OCI-LY7 (cell line): ENCODE measurements at regions not wholly inside any gene's neighbourhood (a gene's known extent, or its start where the extent isn't known, plus 50 kb on each side); places are given as distances from the start of the nearest gene placed in this dataset.
"Not testable (repeated sequence)": the region's sequence is repeated elsewhere in the genome, so short reads cannot be mapped to it uniquely, and the experiment has no call there.

Source experiments
- BruUV-seq: library from RNA; stranded (reverse); fragments of 400-500 nt; replicated peaks from 2 replicates; lab custom pipeline; 2021; lab: Mats Ljungman, UMichigan
- CTCF ChIA-PET: fragments of 300-600 bp; sonication (Branson Sonifier 250); formaldehyde crosslinking; loops from one replicate; lab custom pipeline; 2022; ENCODE audit warnings: antibody characterized with exemption; ENCODE audit not compliant: unreplicated experiment; lab: Charles Lee
- POLR2A ChIA-PET: fragments of 300-600 bp; sonication (Branson Sonifier 250); formaldehyde crosslinking; loops from one replicate; lab custom pipeline; 2022; ENCODE audit warnings: antibody characterized with exemption; lab: Charles Lee
- DNase-seq: peaks from one replicate; pipeline ENCODE4 v3.0.0-alpha.2; 2015; ENCODE audit warnings: low spot score
- H2AFZ ChIP-seq: fragments of 200-600 bp; sonication (generic), shearing (Covaris generic); 2 replicates; pipeline ENCODE4 v1.6.1; 2014; ENCODE audit warnings: mild to moderate bottlenecking, antibody characterized with exemption, low read length, moderate library complexity
- H3K27ac ChIP-seq: fragments of 200-600 bp; sonication (generic); 2 replicates; pipeline ENCODE4 v1.5.1; 2014; ENCODE audit warnings: mixed run types, low read depth, mild to moderate bottlenecking, moderate library complexity, low read length, inconsistent platforms; ENCODE audit not compliant: poor library complexity, severe bottlenecking
- H3K36me3 ChIP-seq: fragments of 200-600 bp; sonication (generic); 2 replicates; pipeline ENCODE4 v1.6.1; 2014; ENCODE audit warnings: mild to moderate bottlenecking, antibody characterized with exemption, low read length, moderate library complexity, mixed read lengths; ENCODE audit not compliant: insufficient read depth
- H3K4me1 ChIP-seq: fragments of 200-600 bp; sonication (generic); 2 replicates; pipeline ENCODE4 v1.5.1; 2014; ENCODE audit warnings: mild to moderate bottlenecking, low read length; ENCODE audit not compliant: insufficient read depth, poor library complexity, severe bottlenecking
- H3K4me2 ChIP-seq: fragments of 200-600 bp; sonication (generic); 2 replicates; pipeline ENCODE4 v1.6.1; 2014; ENCODE audit warnings: mild to moderate bottlenecking, low read length
- H3K4me3 ChIP-seq: fragments of 200-600 bp; sonication (generic); 2 replicates; pipeline ENCODE4 v1.5.1; 2014; ENCODE audit warnings: mild to moderate bottlenecking, low read depth, low read length; ENCODE audit not compliant: poor library complexity, severe bottlenecking
- H3K79me2 ChIP-seq: fragments of 200-600 bp; sonication (generic); 2 replicates; pipeline ENCODE4 v1.6.1; 2016; ENCODE audit warnings: low read depth, mild to moderate bottlenecking, low read length, moderate library complexity, mixed read lengths; ENCODE audit not compliant: insufficient read depth
- H3K9me2 ChIP-seq: fragments of 200-600 bp; sonication (generic); 2 replicates; pipeline ENCODE4 v1.6.1; 2016; ENCODE audit warnings: mild to moderate bottlenecking, low read length, mixed read lengths; ENCODE audit not compliant: insufficient read depth
- H3K9me3 ChIP-seq: fragments of 200-600 bp; sonication (generic); 2 replicates; pipeline ENCODE4 v1.6.1; 2014; ENCODE audit warnings: mild to moderate bottlenecking, mixed run types, low read length, mixed read lengths
- H4K20me1 ChIP-seq: fragments of 200-600 bp; sonication (generic); 2 replicates; pipeline ENCODE4 v1.6.1; 2014; ENCODE audit warnings: mild to moderate bottlenecking, antibody characterized with exemption, low read length, moderate library complexity, mixed read lengths; ENCODE audit not compliant: insufficient read depth
- CTCF ChIP-seq: fragments of 200-600 bp; sonication (generic); conservative IDR thresholded peaks from 2 replicates; pipeline ENCODE4 v1.5.1; 2014; ENCODE audit warnings: mild to moderate bottlenecking, antibody characterized with exemption, low read length, moderate library complexity, mixed read lengths
- EZH2phosphoT487 ChIP-seq: fragments of 200-600 bp; sonication (generic); IDR thresholded peaks from 2 replicates; pipeline ENCODE4 v1.6.1; 2018; ENCODE audit warnings: low read depth, borderline replicate concordance, mild to moderate bottlenecking, mixed run types, antibody characterized with exemption, low read length, moderate library complexity, mixed read lengths
- intact Hi-C: fragments of 100-400 bp; cut with micrococcal nuclease; formaldehyde crosslinking; loops from one replicate; pipeline ENCODE4 v1.10.0; 2022; ENCODE audit not compliant: unreplicated experiment

- ChIA-PET CTCF (no interaction called here), POLR2A (no interaction called here)
- Histone ChIP-seq H4K20me1 (no peaks in the 10 kb centered on the region), H3K9me3 (no peaks in the 10 kb centered on the region), H3K27ac (no peak overlapping the region), H3K4me2 (no peak overlapping the region), H3K79me2 (no peaks in the 10 kb centered on the region), H3K4me3 (no peak overlapping the region), H2AFZ (no peak overlapping the region), H3K9me2 (no peaks in the 10 kb centered on the region), H3K36me3 (no peaks in the 10 kb centered on the region), H3K4me1 (no peaks in the 10 kb centered on the region)
- no TSS peak for BruUV-seq
- intact Hi-C loops = no loop called here
- peak; percentile 1 for DNase-seq
- TF ChIP-seq EZH2phosphoT487 (no peak), CTCF (peak; percentile 60)
Observed at GRCh38 chrX:83416273-83416672, 91.8 kb upstream of the POU3F4 start.

GRCh38 chrX:83419030-83419792, 88.9 kb upstream of the POU3F4 start:
- Histone ChIP-seq H3K9me3 (no peaks in the 10 kb centered on the region), H3K36me3 (no peaks in the 10 kb centered on the region), H3K4me3 (no peak overlapping the region), H2AFZ (no peak overlapping the region), H3K4me1 (no peaks in the 10 kb centered on the region), H3K9me2 (no peaks in the 10 kb centered on the region), H3K4me2 (no peak overlapping the region), H4K20me1 (no peaks in the 10 kb centered on the region), H3K27ac (no peak overlapping the region), H3K79me2 (no peaks in the 10 kb centered on the region)
- intact Hi-C loops = no loop called here
- DNase-seq = no peak
- BruUV-seq = no TSS peak
- ChIA-PET CTCF (no interaction called here), POLR2A (no interaction called here)
- no peak for TF ChIP-seq EZH2phosphoT487
- no peak for TF ChIP-seq CTCF

- intact Hi-C loops = no loop called here
- no peaks in the 10 kb centered on the region for H4K20me1 ChIP-seq
- no peaks in the 10 kb centered on the region for H3K79me2 ChIP-seq
- no peak overlapping the region for H3K27ac ChIP-seq
- ChIA-PET CTCF (no interaction called here), POLR2A (no interaction called here)
- no peak overlapping the region for H2AFZ ChIP-seq
- no TSS peak for BruUV-seq
- no peak overlapping the region for H3K4me3 ChIP-seq
- no peak for DNase-seq
- TF ChIP-seq EZH2phosphoT487 (no peak), CTCF (no peak)
- H3K4me2 ChIP-seq = no peak overlapping the region
- H3K9me3 ChIP-seq = no peaks in the 10 kb centered on the region
- no peaks in the 10 kb centered on the region for H3K4me1 ChIP-seq
- no peaks in the 10 kb centered on the region for H3K36me3 ChIP-seq
- H3K9me2 ChIP-seq = no peaks in the 10 kb centered on the region
Observed at GRCh38 chrX:83422836-83423235, 85.3 kb upstream of the POU3F4 start.

GRCh38 chrX:83442552-83442951, 65.5 kb upstream of the POU3F4 start:
- DNase-seq, H2AFZ ChIP-seq, CTCF ChIA-PET, H3K9me2 ChIP-seq, BruUV-seq, H3K27ac ChIP-seq, H3K79me2 ChIP-seq, H3K4me3 ChIP-seq, H4K20me1 ChIP-seq, H3K4me2 ChIP-seq, intact Hi-C loops, POLR2A ChIA-PET, H3K4me1 ChIP-seq, H3K9me3 ChIP-seq, H3K36me3 ChIP-seq: not testable (repeated sequence)
